GM23338 (cell line): ENCODE measurements at regions not wholly inside any gene's neighbourhood (a gene's known extent, or its start where the extent isn't known, plus 50 kb on each side); places are given as distances from the start of the nearest gene placed in this dataset.

ENCODE experiments used
- ATAC-seq: fragments of 200-7000 bp; cut with Tn5 transposase; 3 replicates; pipeline ENCODE4 v1.9.1; 2020
- DNase-seq: peaks from one replicate; pipeline ENCODE4 v3.0.0-alpha.2; 2015; ENCODE audit warnings: low spot score
- H2AFZ ChIP-seq: fragments of 200-600 bp; sonication (generic); 2 replicates; pipeline ENCODE4 v1.8.0; 2016; ENCODE audit warnings: antibody characterized with exemption, mild to moderate bottlenecking, moderate library complexity
- H3F3A ChIP-seq: fragments of 200-600 bp; sonication (generic); replicated peaks from 2 replicates; pipeline ENCODE4 v1.8.0; 2017; ENCODE audit warnings: antibody characterized with exemption, mixed run types, low read depth
- H3K27ac ChIP-seq: fragments of 200-600 bp; sonication (generic); 2 replicates; pipeline ENCODE4 v1.6.1; 2016; ENCODE audit warnings: low read depth
- H3K27me3 ChIP-seq: fragments of 200-600 bp; sonication (generic); 2 replicates; pipeline ENCODE4 v1.8.0; 2016; ENCODE audit warnings: mild to moderate bottlenecking, mixed run types, moderate library complexity; ENCODE audit not compliant: insufficient read depth
- H3K36me3 ChIP-seq: fragments of 200-600 bp; sonication (generic); 2 replicates; pipeline ENCODE4 v1.8.0; 2016; ENCODE audit warnings: mild to moderate bottlenecking; ENCODE audit not compliant: insufficient read depth
- H3K4me1 ChIP-seq: fragments of 200-600 bp; sonication (generic); 2 replicates; pipeline ENCODE4 v1.8.0; 2016; ENCODE audit warnings: mild to moderate bottlenecking, moderate library complexity; ENCODE audit not compliant: insufficient read depth
- H3K4me2 ChIP-seq: fragments of 200-600 bp; sonication (generic); 2 replicates; pipeline ENCODE4 v1.7.1; 2017; ENCODE audit warnings: mixed run types
- H3K4me3 ChIP-seq: fragments of 200-600 bp; sonication (generic); 2 replicates; pipeline ENCODE4 v1.6.1; 2016; ENCODE audit warnings: mixed run types
- H3K79me2 ChIP-seq: fragments of 200-600 bp; sonication (generic); replicated peaks from 2 replicates; pipeline ENCODE4 v1.8.0; 2017; ENCODE audit warnings: mild to moderate bottlenecking; ENCODE audit not compliant: insufficient read depth
- H3K9me2 ChIP-seq: fragments of 200-600 bp; sonication (generic); 2 replicates; pipeline ENCODE4 v1.8.0; 2017; ENCODE audit not compliant: insufficient read depth
- H4K20me1 ChIP-seq: fragments of 200-600 bp; sonication (generic); replicated peaks from 2 replicates; pipeline ENCODE4 v1.8.0; 2017; ENCODE audit warnings: mild to moderate bottlenecking; ENCODE audit not compliant: insufficient read depth
- H3K27ac Mint-ChIP-seq: 2 replicates; pipeline ENCODE4 v1.8.0; 2020; ENCODE audit warnings: inconsistent platforms, mild to moderate bottlenecking, moderate library complexity, mixed read lengths
- H3K27me3 Mint-ChIP-seq: 3 replicates; pipeline ENCODE4 v1.8.0; 2022; ENCODE audit warnings: low read depth, mild to moderate bottlenecking, moderate library complexity, mixed read lengths, inconsistent platforms; ENCODE audit not compliant: insufficient read depth, poor library complexity
- H3K36me3 Mint-ChIP-seq: 3 replicates; pipeline ENCODE4 v1.8.0; 2021; ENCODE audit warnings: low read depth, mild to moderate bottlenecking, inconsistent platforms, moderate library complexity, mixed read lengths
- H3K4me1 Mint-ChIP-seq: 3 replicates; pipeline ENCODE4 v1.8.0; 2020; ENCODE audit warnings: mild to moderate bottlenecking, inconsistent platforms, mixed read lengths
- H3K4me3 Mint-ChIP-seq: 3 replicates; pipeline ENCODE4 v1.8.0; 2021; ENCODE audit warnings: moderate library complexity, mild to moderate bottlenecking, inconsistent platforms, mixed read lengths
- H3K9me3 Mint-ChIP-seq: 3 replicates; pipeline ENCODE4 v1.8.0; 2020; ENCODE audit warnings: moderate library complexity, mild to moderate bottlenecking, inconsistent platforms, mixed read lengths
- CREB1 ChIP-seq: fragments of 250-450 bp; sonication (Bioruptor Pico); IDR thresholded peaks from 2 replicates; pipeline ENCODE4 v1.5.0; 2020; ENCODE audit warnings: low read depth, mild to moderate bottlenecking, moderate library complexity
- CTCF ChIP-seq, 2 experiments: fragments of 200-600 bp in 1 of 2; sonication (generic) in 1 of 2; conservative IDR thresholded peaks; 2 replicates each; pipeline versions ENCODE4 v1.5.1 to v1.6.1; 2016 to 2017; ENCODE audit warnings: antibody characterized with exemption in 2 of 2, low read depth in 2 of 2, mild to moderate bottlenecking in 2 of 2, moderate library complexity in 1 of 2
- ETS1 ChIP-seq: IDR thresholded peaks from 2 replicates; pipeline ENCODE4 v1.6.1; 2016; ENCODE audit warnings: antibody characterized with exemption
- EZH2 ChIP-seq: fragments of 200-600 bp; sonication (generic); IDR thresholded peaks from one replicate; pipeline ENCODE4 v1.8.0; 2017; ENCODE audit warnings: antibody characterized with exemption, mild to moderate bottlenecking, low read depth; ENCODE audit not compliant: unreplicated experiment
- EZH2phosphoT487 ChIP-seq: fragments of 200-600 bp; sonication (generic); IDR thresholded peaks from one replicate; pipeline ENCODE4 v1.8.1; 2018; ENCODE audit warnings: antibody characterized with exemption; ENCODE audit not compliant: unreplicated experiment
- JUNB ChIP-seq: IDR thresholded peaks from one replicate; pipeline ENCODE4 v1.6.1; 2016; ENCODE audit warnings: antibody characterized with exemption; ENCODE audit not compliant: unreplicated experiment
- NANOG ChIP-seq: IDR thresholded peaks from 2 replicates; pipeline ENCODE4 v1.6.1; 2016; ENCODE audit warnings: antibody characterized with exemption, borderline replicate concordance
- POLR2AphosphoS5 ChIP-seq: IDR thresholded peaks from 2 replicates; pipeline ENCODE4 v1.6.1; 2016; ENCODE audit warnings: antibody characterized with exemption, low read depth
- REST ChIP-seq: IDR thresholded peaks from one replicate; pipeline ENCODE4 v1.6.1; 2018; ENCODE audit warnings: antibody characterized with exemption; ENCODE audit not compliant: unreplicated experiment
- STAT1 ChIP-seq: IDR thresholded peaks from one replicate; pipeline ENCODE4 v1.6.1; 2016; ENCODE audit warnings: antibody characterized with exemption; ENCODE audit not compliant: unreplicated experiment
- ZNF114 ChIP-seq: fragments of 250-450 bp; sonication (Bioruptor Pico); IDR thresholded peaks from 2 replicates; pipeline ENCODE4 v1.5.0; 2020; ENCODE audit warnings: mild to moderate bottlenecking, moderate library complexity
- ZNF331 ChIP-seq: fragments of 250-450 bp; sonication (Bioruptor Pico); IDR thresholded peaks from 2 replicates; pipeline ENCODE4 v1.5.0; 2020; ENCODE audit warnings: low read depth, mild to moderate bottlenecking, moderate library complexity
- ZNF462 ChIP-seq: fragments of 250-450 bp; sonication (Bioruptor Pico); IDR thresholded peaks from 2 replicates; pipeline ENCODE4 v1.5.0; 2020; ENCODE audit warnings: mild to moderate bottlenecking, moderate library complexity

GRCh38 chr10:28118985-28119628 is 120.2 kb upstream of the ODAD2 start:
- Histone ChIP-seq H3K9me2 (no peaks in the 10 kb centered on the region), H3K4me3 (no peak overlapping the region), H3K79me2 (no peaks in the 10 kb centered on the region), H2AFZ (no peak overlapping the region), H3K27me3 (no peaks in the 10 kb centered on the region), H3K27ac (0 out of 2 replicates have a peak overlapping the region, but pooled peaks have one; percentile 51), H3K36me3 (no peaks in the 10 kb centered on the region), H3K4me2 (no peak overlapping the region), H3F3A (no peaks in the 10 kb centered on the region), H4K20me1 (no peaks in the 10 kb centered on the region), H3K4me1 (peaks cover 10% of the 10 kb centered on the region)
- no peak for DNase-seq
- H3K27ac Mint-ChIP-seq = peak overlapping the region; percentile 91
- no peaks in the 10 kb centered on the region for H3K36me3 Mint-ChIP-seq
- no peaks in the 10 kb centered on the region for H3K9me3 Mint-ChIP-seq
- H3K27me3 Mint-ChIP-seq = no peaks in the 10 kb centered on the region
- TF ChIP-seq CTCF (conservative IDR thresholded peaks at IDR 0.05; ENCODE audit: low read depth in 2 of 2) (no peak), NANOG (no peak), ZNF331 (CRISPR knock-in tag) (no peak), REST (no peak), CREB1 (CRISPR knock-in tag) (no peak), JUNB (no peak), EZH2 (no peak), STAT1 (no peak), POLR2AphosphoS5 (no peak), ZNF114 (no peak), ZNF462 (CRISPR knock-in tag) (no peak), EZH2phosphoT487 (no peak), ETS1 (no peak)
- ATAC-seq = no peak
- H3K4me3 Mint-ChIP-seq = no peak overlapping the region
- peaks cover 31% of the 10 kb centered on the region for H3K4me1 Mint-ChIP-seq
